DND-41 (cell line): ENCODE measurements at regions not wholly inside any gene's neighbourhood (a gene's known extent, or its start where the extent isn't known, plus 50 kb on each side); places are given as distances from the start of the nearest gene placed in this dataset.
"Not testable (repeated sequence)": the region's sequence is repeated elsewhere in the genome, so short reads cannot be mapped to it uniquely, and the experiment has no call there.

Experiments used
- ATAC-seq: fragments of 200-7000 bp; cut with Tn5 transposase; 3 replicates; pipeline ENCODE4 v1.9.1; 2021; ENCODE audit warnings: low read depth; ENCODE audit not compliant: insufficient read depth
- DNase-seq: peaks from one replicate; pipeline ENCODE4 v3.0.0-alpha.2; 2020
- H2AFZ ChIP-seq: 2 replicates; pipeline ENCODE4 v1.6.0; 2012; ENCODE audit warnings: low read depth, low read length
- H3K27ac ChIP-seq: 2 replicates; pipeline ENCODE4 v1.5.1; 2012; ENCODE audit warnings: low read length, inconsistent platforms
- H3K27me3 ChIP-seq: fragments of 200-600 bp; sonication (generic); 2 replicates; pipeline ENCODE4 v1.6.0; 2012; ENCODE audit warnings: low read length, mild to moderate bottlenecking, inconsistent platforms; ENCODE audit not compliant: insufficient read depth, poor library complexity
- H3K36me3 ChIP-seq: 2 replicates; pipeline ENCODE4 v1.5.1; 2012; ENCODE audit warnings: low read length, inconsistent platforms; ENCODE audit not compliant: insufficient read depth
- H3K4me1 ChIP-seq: 2 replicates; pipeline ENCODE4 v1.5.1; 2012; ENCODE audit warnings: mild to moderate bottlenecking, low read length; ENCODE audit not compliant: insufficient read depth
- H3K4me2 ChIP-seq: 2 replicates; pipeline ENCODE4 v1.6.0; 2012; ENCODE audit warnings: mild to moderate bottlenecking, moderate library complexity, low read length, inconsistent platforms; ENCODE audit not compliant: insufficient read depth
- H3K4me3 ChIP-seq, 2 experiments: fragments of 200-600 bp in 1 of 2; shearing (Covaris generic) in 1 of 2; 2 replicates each; pipeline ENCODE4 v1.5.1; 2012 to 2016; ENCODE audit warnings: inconsistent platforms in 2 of 2, low read length in 2 of 2, mild to moderate bottlenecking in 2 of 2, low read depth in 1 of 2, moderate library complexity in 1 of 2
- H3K79me2 ChIP-seq: 2 replicates; pipeline ENCODE4 v1.6.0; 2012; ENCODE audit warnings: low read length, inconsistent platforms; ENCODE audit not compliant: insufficient read depth
- H3K9ac ChIP-seq: 2 replicates; pipeline ENCODE4 v1.6.0; 2012; ENCODE audit warnings: low read depth, mild to moderate bottlenecking, inconsistent platforms, low read length, moderate library complexity
- H3K9me3 ChIP-seq: 2 replicates; pipeline ENCODE4 v1.5.1; 2012; ENCODE audit warnings: low read length, moderate library complexity, mild to moderate bottlenecking, inconsistent platforms; ENCODE audit not compliant: insufficient read depth, severe bottlenecking
- H4K20me1 ChIP-seq: 2 replicates; pipeline ENCODE4 v1.6.0; 2012; ENCODE audit warnings: low read length; ENCODE audit not compliant: insufficient read depth
- CTCF ChIP-seq: IDR thresholded peaks from 2 replicates; pipeline ENCODE4 v1.5.1; 2012; ENCODE audit warnings: borderline replicate concordance, low read length, moderate library complexity, mild to moderate bottlenecking; ENCODE audit not compliant: poor library complexity, severe bottlenecking; ENCODE audit errors: extremely low read depth
- EZH2 ChIP-seq: IDR thresholded peaks from 3 replicates; pipeline ENCODE4 v1.6.1; 2012; ENCODE audit warnings: borderline replicate concordance, low read depth, mild to moderate bottlenecking, moderate library complexity, low read length, inconsistent platforms; ENCODE audit not compliant: severe bottlenecking

- DNase-seq = no peak
- Histone ChIP-seq H2AFZ (no peak overlapping the region), H3K36me3 (no peaks in the 10 kb centered on the region), H3K4me2 (no peak overlapping the region), H3K4me1 (peaks cover 14% of the 10 kb centered on the region), H3K27me3 (no peaks in the 10 kb centered on the region), H3K79me2 (no peaks in the 10 kb centered on the region), H3K9me3 (no peaks in the 10 kb centered on the region), H3K9ac (no peak overlapping the region), H4K20me1 (no peaks in the 10 kb centered on the region), H3K4me3 (no peak overlapping the region), H3K27ac (no peak overlapping the region)
- TF ChIP-seq EZH2 (no peak), CTCF (no peak)
- no peak for ATAC-seq
Observed at GRCh38 chr6:119673741-119674140, 324.2 kb upstream of the MAN1A1 start.

DNA sequence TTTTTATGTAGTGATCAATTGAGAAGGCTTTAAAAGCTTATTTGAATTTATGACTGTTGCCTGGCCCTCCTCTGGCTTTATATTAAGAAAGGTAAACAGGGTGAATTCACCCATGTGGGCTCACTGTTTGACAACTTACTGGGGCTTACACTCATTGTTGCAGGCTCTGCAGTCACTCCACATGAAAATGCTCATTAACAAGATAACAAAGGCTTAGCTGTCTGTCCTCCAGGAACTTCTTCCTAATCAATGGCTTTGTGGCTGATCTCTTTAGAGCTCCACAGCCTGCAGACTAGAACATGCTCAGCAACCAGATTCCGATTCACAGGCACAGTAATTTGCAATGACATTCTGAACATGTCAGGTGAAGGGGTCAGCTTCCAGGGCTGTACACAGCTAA lies 323.2 kb upstream of the MAN1A1 start:
- no peak overlapping the region for H3K4me2 ChIP-seq
- TF ChIP-seq EZH2 (no peak), CTCF (no peak)
- no peak overlapping the region for H3K27ac ChIP-seq
- no peak overlapping the region for H2AFZ ChIP-seq
- H3K9ac ChIP-seq = no peak overlapping the region
- H4K20me1 ChIP-seq = no peaks in the 10 kb centered on the region
- no peak for DNase-seq
- H3K36me3 ChIP-seq = no peaks in the 10 kb centered on the region
- H3K4me1 ChIP-seq = peaks cover 24% of the 10 kb centered on the region
- ATAC-seq = no peak
- H3K27me3 ChIP-seq = no peaks in the 10 kb centered on the region
- H3K9me3 ChIP-seq = no peaks in the 10 kb centered on the region
- H3K4me3 ChIP-seq = no peak overlapping the region
- H3K79me2 ChIP-seq = no peaks in the 10 kb centered on the region

DNA sequence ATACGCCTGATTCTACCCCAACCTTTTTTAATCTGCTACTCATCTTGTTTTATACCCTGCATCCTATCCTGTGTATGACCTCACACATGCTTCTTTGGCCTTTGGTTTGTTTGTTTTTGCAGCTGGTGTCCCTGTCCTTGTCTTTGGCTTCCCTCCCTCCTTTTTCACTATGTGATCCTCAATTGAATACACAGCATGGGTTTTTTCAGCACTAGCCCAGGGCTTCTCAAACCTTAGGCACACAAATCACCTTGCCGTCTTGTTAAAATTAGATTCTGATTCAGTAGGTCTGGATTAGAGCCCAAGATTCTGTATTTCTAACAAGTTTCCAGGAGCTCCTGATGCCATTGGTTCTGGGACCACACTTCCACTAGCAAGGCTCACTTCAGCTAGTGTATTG lies 321.5 kb upstream of the MAN1A1 start:
- ATAC-seq = no peak
- no peak for DNase-seq
- Histone ChIP-seq H3K9ac (no peak overlapping the region), H4K20me1 (no peaks in the 10 kb centered on the region), H3K36me3 (no peaks in the 10 kb centered on the region), H3K4me2 (no peak overlapping the region), H3K79me2 (no peaks in the 10 kb centered on the region), H3K9me3 (no peaks in the 10 kb centered on the region), H2AFZ (no peak overlapping the region), H3K27ac (no peak overlapping the region), H3K4me1 (peaks cover 25% of the 10 kb centered on the region), H3K27me3 (no peaks in the 10 kb centered on the region), H3K4me3 (no peak overlapping the region)
- TF ChIP-seq CTCF = no peak
- TF ChIP-seq EZH2 = no peak

DNA sequence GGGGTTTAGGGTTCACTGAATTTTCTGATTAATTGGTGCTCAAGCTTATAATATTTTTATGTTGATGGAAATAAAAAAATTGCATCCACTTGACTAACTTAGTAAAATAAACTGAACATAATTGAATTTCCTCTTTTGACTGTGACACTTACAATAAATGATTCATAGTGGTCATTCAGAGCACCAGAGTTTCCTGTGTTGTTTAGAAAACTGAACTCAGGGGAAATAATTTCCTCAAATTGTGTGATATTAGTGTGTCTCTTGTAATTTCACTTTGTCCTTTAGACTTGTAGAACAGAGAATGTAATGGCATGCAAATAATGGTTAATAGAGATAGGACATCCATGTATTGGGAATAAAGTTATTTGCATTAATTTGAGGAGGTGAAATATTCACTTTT lies 319.7 kb upstream of the MAN1A1 start:
- Histone ChIP-seq H3K4me1 (peaks cover 25% of the 10 kb centered on the region), H3K4me2 (no peak overlapping the region), H3K9me3 (no peaks in the 10 kb centered on the region), H3K4me3 (no peak overlapping the region), H3K27ac (no peak overlapping the region), H3K36me3 (no peaks in the 10 kb centered on the region), H2AFZ (no peak overlapping the region), H3K27me3 (no peaks in the 10 kb centered on the region), H3K9ac (no peak overlapping the region), H4K20me1 (no peaks in the 10 kb centered on the region), H3K79me2 (no peaks in the 10 kb centered on the region)
- DNase-seq = no peak
- no peak for ATAC-seq
- TF ChIP-seq EZH2 (no peak), CTCF (no peak)

GRCh38 chr6:119665432-119665831 lies 315.9 kb upstream of the MAN1A1 start:
- not testable (repeated sequence) for H4K20me1 ChIP-seq, H3K79me2 ChIP-seq, H3K27me3 ChIP-seq, H3K9me3 ChIP-seq, H3K4me2 ChIP-seq, H3K36me3 ChIP-seq, ATAC-seq, H3K4me3 ChIP-seq, H3K27ac ChIP-seq, DNase-seq, H3K9ac ChIP-seq, H2AFZ ChIP-seq
- peaks cover 23% of the 10 kb centered on the region for H3K4me1 ChIP-seq
